H1 (cell line): ENCODE measurements at regions not wholly inside any gene's neighbourhood (a gene's known extent, or its start where the extent isn't known, plus 50 kb on each side); places are given as distances from the start of the nearest gene placed in this dataset.

ENCODE experiments used
- CBX5 ChIP-seq: fragments of 300-800, 300-1000 bp; sonication (generic); IDR thresholded peaks from 2 replicates; pipeline ENCODE4 v1.7.1; 2016; ENCODE audit warnings: antibody characterized with exemption, low read length, low read depth
- CHD7 ChIP-seq: fragments of 300-600 bp; sonication (generic); IDR thresholded peaks from 2 replicates; pipeline ENCODE4 v1.7.1; 2012; ENCODE audit warnings: low read length, moderate library complexity, mild to moderate bottlenecking, inconsistent platforms; ENCODE audit not compliant: insufficient replicate concordance
- EZH2 ChIP-seq: fragments of 200-600 bp; sonication (generic); IDR thresholded peaks from 2 replicates; pipeline ENCODE4 v1.7.1; 2012; ENCODE audit warnings: low read depth, mild to moderate bottlenecking, moderate library complexity, low read length, inconsistent platforms; ENCODE audit not compliant: severe bottlenecking
- JUN ChIP-seq: IDR thresholded peaks from 2 replicates; pipeline ENCODE4 v1.6.1; 2011; ENCODE audit warnings: low read depth, mild to moderate bottlenecking, improper control_type of control experiment, low read length
- KDM1A ChIP-seq: fragments of 200-600, 300-600 bp; sonication (generic); IDR thresholded peaks from 2 replicates; pipeline ENCODE4 v1.7.1; 2016; ENCODE audit warnings: mild to moderate bottlenecking, low read length, borderline replicate concordance
- POLR2A ChIP-seq, 2 experiments: IDR thresholded peaks; 1 replicate in 1 of 2; 2 replicates in 1 of 2; pipeline ENCODE4 v1.6.1; 2011; ENCODE audit warnings: low read depth in 2 of 2, low read length in 2 of 2, mild to moderate bottlenecking in 2 of 2; ENCODE audit errors: control extremely low read depth in 1 of 2
- SAP30 ChIP-seq: fragments of 300-600 bp; sonication (generic); IDR thresholded peaks from 2 replicates; pipeline ENCODE4 v1.7.1; 2012; ENCODE audit warnings: low read length, moderate library complexity, mild to moderate bottlenecking, inconsistent platforms; ENCODE audit not compliant: insufficient read depth, insufficient replicate concordance

- no peak for TF ChIP-seq CHD7
- TF ChIP-seq JUN, result no peak
- TF ChIP-seq SAP30, result no peak
- no peak for TF ChIP-seq CBX5
- TF ChIP-seq KDM1A, result no peak
- no peak for TF ChIP-seq EZH2
- no peak for TF ChIP-seq POLR2A (IDR thresholded peaks at IDR 0.05; ENCODE audit: control extremely low read depth in 1 of 2, low read depth in 2 of 2, low read length in 2 of 2)
Measured at GRCh38 chr10:124298891-124299290, 119.8 kb downstream of the OAT start (continued).
